ENCODE measurements at regions not wholly inside any gene's neighbourhood (a gene's known extent, or its start where the extent isn't known, plus 50 kb on each side); places are given as distances from the start of the nearest gene placed in this dataset.

GRCh38 chr16:62167551-62167950, 131.3 kb upstream of the CDH8 start:
- Histone ChIP-seq H3K23me2 (ENCODE audit: insufficient read length, low read depth, low read length, poor library complexity, severe bottlenecking) (no peaks in the 10 kb centered on the region), H2BK20ac (ENCODE audit: low read depth, low read length, poor library complexity, severe bottlenecking) (no peak overlapping the region), H3T11ph (ENCODE audit: low read length) (no peak overlapping the region), H2BK12ac (ENCODE audit: insufficient read length, low read depth, low read length) (no peak overlapping the region), H3K27ac (ENCODE audit: insufficient read length, low read depth, low read length) (no peak overlapping the region), H3K56ac (ENCODE audit: insufficient read length, low read depth, low read length) (no peak overlapping the region), H4K20me1 (ENCODE audit: control insufficient read depth, insufficient read depth, insufficient read length) (no peaks in the 10 kb centered on the region), H4K5ac (ENCODE audit: insufficient read length, low read depth, low read length) (no peak overlapping the region), H3K79me1 (ENCODE audit: insufficient read depth, low read depth, low read length, poor library complexity, severe bottlenecking) (no peaks in the 10 kb centered on the region), H3K79me2 (ENCODE audit: insufficient read depth, low read length) (no peaks in the 10 kb centered on the region), H2AK5ac (ENCODE audit: insufficient read length, low read length) (no peak overlapping the region), H4K91ac (ENCODE audit: insufficient read length, low read depth, low read length) (no peak overlapping the region), H3K9ac (ENCODE audit: extremely low read depth, insufficient read length, low read length) (no peak overlapping the region), H3K18ac (ENCODE audit: insufficient read length, low read depth, low read length) (no peak overlapping the region), H3K4ac (ENCODE audit: low read depth, low read length) (no peak overlapping the region), H3K4me2 (ENCODE audit: insufficient read depth, insufficient read length, low read length) (no peak overlapping the region), H3K27me3 (ENCODE audit: insufficient read depth, low read length) (no peaks in the 10 kb centered on the region), H3K23ac (ENCODE audit: insufficient read length, low read depth, low read length) (no peak overlapping the region), H2BK5ac (ENCODE audit: insufficient read length, low read length) (no peak overlapping the region), H2AFZ (ENCODE audit: low read length) (no peak overlapping the region), H2BK120ac (ENCODE audit: low read depth, low read length, poor library complexity, severe bottlenecking) (no peak overlapping the region), H2BK15ac (ENCODE audit: low read depth, low read length) (no peak overlapping the region), H3K4me1 (ENCODE audit: insufficient read depth, low read length) (no peaks in the 10 kb centered on the region), H4K8ac (replicated peaks; ENCODE audit: insufficient read length, low read depth, low read length) (no peak overlapping the region), H3K9me3 (ENCODE audit: control insufficient read depth, low read depth, low read length) (no peaks in the 10 kb centered on the region), H3K14ac (ENCODE audit: insufficient read depth, low read length) (no peak overlapping the region)
- Mint-ChIP-seq H3K36me3 (ENCODE audit: insufficient read depth in 1 of 3, low read depth in 3 of 3) (no peaks in the 10 kb centered on the region), H3K4me3 (no peak overlapping the region), H3K27ac (no peak overlapping the region), H3K9me3 (peaks cover 0 to 3% of the 10 kb centered on the region in 2 experiments; a peak in 3 of 5 replicates), H3K4me1 (no peaks in the 10 kb centered on the region), H3K27me3 (ENCODE audit: low read depth) (no peaks in the 10 kb centered on the region)
- WGBS (ENCODE audit: extremely low coverage, insufficient read length, low lambda C conversion rate) = no CpG with 5 or more reads among the region's 1 CpG
- DNase-seq = no peak
- no peak for TF ChIP-seq CTCF (conservative IDR thresholded peaks at IDR 0.05)

All from H9 (cell line).